ENCODE measurements at regions not wholly inside any gene's neighbourhood (a gene's known extent, or its start where the extent isn't known, plus 50 kb on each side); places are given as distances from the start of the nearest gene placed in this dataset.

GRCh38 chr13:22198001-22198400, 527.1 kb downstream of the FGF9 start:
- no peak for TF ChIP-seq CTCF (IDR thresholded peaks at IDR 0.05)
- TF ChIP-seq POLR2A (IDR thresholded peaks at IDR 0.05): peak in 1 of 2 donors; percentile 9
- intact Hi-C loops (cut with DNase I): loop anchor here in 2 of 10 donors (10.0 kb wide), 2 partner anchors 247 to 523 kb away; partner anchors contain the start of gene FGF9 (in 1 of the 2)
- ATAC-seq (peak; percentile 76 to 88 (median 86)), DNase-seq (no peak)
- Histone ChIP-seq H3K36me3 (no peaks in the 10 kb centered on the region), H3K4me3 (peak overlapping the region in 3 of 12 donors; percentile 11 to 17 (median 13)), H3K27me3 (no peaks in the 10 kb centered on the region), H3K4me1 (peaks cover 0 to 21% (median 8%) of the 10 kb centered on the region in 12 donors), H3K27ac (peak overlapping the region in 3 of 12 donors; percentile 2 to 37 (median 15)), H3K9me3 (no peaks in the 10 kb centered on the region)
- WGBS, 4 donors: 32 to 53% (median 42%) methylated on average over 4 of the region's 4 CpGs

GRCh38 chr13:22198641-22199217, 527.9 kb downstream of the FGF9 start:
- Histone ChIP-seq H3K4me3 (peak overlapping the region in 4 of 12 donors; percentile 11 to 17 (median 15)), H3K27ac (peak overlapping the region in 3 of 12 donors; percentile 15 to 37 (median 29)), H3K36me3 (no peaks in the 10 kb centered on the region), H3K9me3 (no peaks in the 10 kb centered on the region), H3K4me1 (peaks cover 0 to 21% (median 8%) of the 10 kb centered on the region in 12 donors), H3K27me3 (no peaks in the 10 kb centered on the region)
- intact Hi-C loops (cut with DNase I): loop anchor here in 2 of 10 donors (10.0 kb wide), 2 partner anchors 246 to 524 kb away; partner anchors contain the start of gene FGF9 (in 1 of the 2)
- no peak for DNase-seq
- 36 to 44% (median 39%) methylated on average over 10 of the region's 10 CpGs for WGBS, 4 donors
- TF ChIP-seq POLR2A (IDR thresholded peaks at IDR 0.05): no peak
- no peak for TF ChIP-seq CTCF (IDR thresholded peaks at IDR 0.05)
- peak; percentile 50 to 82 (median 71) for ATAC-seq

- intact Hi-C loops (cut with DNase I): no loop called here
- peaks cover 0 to 11% (median 5%) of the 10 kb centered on the region in 12 donors for H3K4me1 ChIP-seq
- no peak for TF ChIP-seq CTCF (IDR thresholded peaks at IDR 0.05)
- no peak for TF ChIP-seq POLR2A (IDR thresholded peaks at IDR 0.05)
- no peaks in the 10 kb centered on the region for H3K36me3 ChIP-seq
- 73 to 100% (median 86%) methylated on average over 1 of the region's 1 CpG for WGBS, 4 donors
- H3K27ac ChIP-seq: no peak overlapping the region
- no peak overlapping the region for H3K4me3 ChIP-seq
- no peaks in the 10 kb centered on the region for H3K9me3 ChIP-seq
- no peak for ATAC-seq
- H3K27me3 ChIP-seq: no peaks in the 10 kb centered on the region
- DNase-seq: no peak
Measured at GRCh38 chr13:22200440-22200839, 529.6 kb downstream of the FGF9 start.

GRCh38 chr13:22201375-22201925, 530.6 kb downstream of the FGF9 start:
- H3K27me3 ChIP-seq: no peaks in the 10 kb centered on the region
- ATAC-seq (no peak), DNase-seq (no peak)
- no peaks in the 10 kb centered on the region for H3K36me3 ChIP-seq
- peaks cover 0 to 4% (median 0%) of the 10 kb centered on the region in 12 donors for H3K9me3 ChIP-seq
- no peak overlapping the region for H3K27ac ChIP-seq
- peaks cover 0 to 11% (median 5%) of the 10 kb centered on the region in 12 donors for H3K4me1 ChIP-seq
- no peak overlapping the region for H3K4me3 ChIP-seq
- intact Hi-C loops (cut with DNase I): no loop called here
- TF ChIP-seq CTCF (IDR thresholded peaks at IDR 0.05): no peak
- no peak for TF ChIP-seq POLR2A (IDR thresholded peaks at IDR 0.05)
- 89 to 97% (median 92%) methylated on average over 2 of the region's 2 CpGs for WGBS, 4 donors
